ENCODE measurements at regions not wholly inside any gene's neighbourhood (a gene's known extent, or its start where the extent isn't known, plus 50 kb on each side); places are given as distances from the start of the nearest gene placed in this dataset.

GRCh38 chr11:80390505-80390904 lies 949.7 kb upstream of the TENM4 start:
- no peak for ATAC-seq (ENCODE audit: low read depth)
- H3K4me2 ChIP-seq (ENCODE audit: low read depth, low read length), result no peak overlapping the region
- H3K18ac ChIP-seq (ENCODE audit: low read depth, low read length), result no peak overlapping the region
- no peak overlapping the region for H4K8ac ChIP-seq (ENCODE audit: low read depth in 2 of 2, low read length in 2 of 2)
- no peak overlapping the region for H3K27ac ChIP-seq (ENCODE audit: insufficient read depth, low read length)
- no CpG with 5 or more reads among the region's 2 CpGs for WGBS, 2 experiments (ENCODE audit: extremely low coverage in 2 of 2, insufficient read length in 1 of 2)
- no peaks in the 10 kb centered on the region for H3K36me3 ChIP-seq (ENCODE audit: control insufficient read depth, insufficient read depth, low read length)
- H3K56ac ChIP-seq (ENCODE audit: extremely low read depth, insufficient read depth, low read length), result no peak overlapping the region
- no peak for DNase-seq
- H3K14ac ChIP-seq (replicated peaks; ENCODE audit: low read depth, low read length), result no peak overlapping the region
- no peaks in the 10 kb centered on the region for H3K27me3 ChIP-seq (ENCODE audit: control insufficient read depth, insufficient read depth, low read length)
- no peaks in the 10 kb centered on the region for H3K9me3 ChIP-seq (ENCODE audit: control insufficient read depth, insufficient read depth, low read length)
- no peak overlapping the region for H2BK15ac ChIP-seq (ENCODE audit: low read depth, low read length)
- no peak overlapping the region for H3K4me3 ChIP-seq (ENCODE audit: insufficient read depth, low read depth, low read length)
- intact Hi-C loops (cut with micrococcal nuclease) (no loop called here), dilution Hi-C loops (cut with HindIII; ENCODE audit: low sequenced_read_pairs, unreplicated experiment) (no loop called here), in situ Hi-C loops (cut with MboI; ENCODE audit: low sequenced_read_pairs) (no loop called here)
- no peaks in the 10 kb centered on the region for H3K4me1 ChIP-seq (ENCODE audit: control insufficient read depth, insufficient read depth, low read length)
- H2BK5ac ChIP-seq (ENCODE audit: low read depth, low read length, poor library complexity, severe bottlenecking), result no peak overlapping the region
- no peak for TF ChIP-seq POLR2A (IDR thresholded peaks at IDR 0.05; ENCODE audit: low read depth, low read length)
- TF ChIP-seq RAD21 (IDR thresholded peaks at IDR 0.05; ENCODE audit: low read length), result no peak
- no peak for TF ChIP-seq USF2 (IDR thresholded peaks at IDR 0.05; ENCODE audit: low read depth, low read length)
- TF ChIP-seq SMC3 (IDR thresholded peaks at IDR 0.05; ENCODE audit: low read depth, low read length), result no peak
- TF ChIP-seq BHLHE40 (IDR thresholded peaks at IDR 0.05; ENCODE audit: low read depth, low read length), result no peak
- no peak for TF ChIP-seq MAZ (IDR thresholded peaks at IDR 0.05; ENCODE audit: borderline replicate concordance, low read depth, low read length)
- TF ChIP-seq RFX5 (IDR thresholded peaks at IDR 0.05; ENCODE audit: low read depth, low read length), result no peak
- no peak for TF ChIP-seq CEBPB (IDR thresholded peaks at IDR 0.05; ENCODE audit: low read depth, low read length)
- no peak for TF ChIP-seq MAFK (IDR thresholded peaks at IDR 0.05; ENCODE audit: low read depth, low read length)
- TF ChIP-seq RCOR1 (IDR thresholded peaks at IDR 0.05; ENCODE audit: insufficient replicate concordance, low read length), result no peak
- TF ChIP-seq, protein P1, sequence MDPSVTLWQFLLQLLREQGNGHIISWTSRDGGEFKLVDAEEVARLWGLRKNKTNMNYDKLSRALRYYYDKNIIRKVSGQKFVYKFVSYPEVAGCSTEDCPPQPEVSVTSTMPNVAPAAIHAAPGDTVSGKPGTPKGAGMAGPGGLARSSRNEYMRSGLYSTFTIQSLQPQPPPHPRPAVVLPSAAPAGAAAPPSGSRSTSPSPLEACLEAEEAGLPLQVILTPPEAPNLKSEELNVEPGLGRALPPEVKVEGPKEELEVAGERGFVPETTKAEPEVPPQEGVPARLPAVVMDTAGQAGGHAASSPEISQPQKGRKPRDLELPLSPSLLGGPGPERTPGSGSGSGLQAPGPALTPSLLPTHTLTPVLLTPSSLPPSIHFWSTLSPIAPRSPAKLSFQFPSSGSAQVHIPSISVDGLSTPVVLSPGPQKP (IDR thresholded peaks at IDR 0.05; ENCODE audit: borderline replicate concordance, low read depth, low read length), result no peak
- no peak overlapping the region for H3K9ac ChIP-seq (ENCODE audit: low read depth, low read length)
- H2BK20ac ChIP-seq (ENCODE audit: low read depth, low read length), result no peak overlapping the region
- no peaks in the 10 kb centered on the region for H4K20me1 ChIP-seq (ENCODE audit: insufficient read depth, low read length)
- H2BK120ac ChIP-seq (ENCODE audit: low read depth, low read length), result no peak overlapping the region
- no peak overlapping the region for H3K4ac ChIP-seq (ENCODE audit: low read depth, low read length)
- H3K23ac ChIP-seq (ENCODE audit: low read depth, low read length), result no peak overlapping the region
- BruUV-seq (replicated peaks), result no TSS peak
- H2AK9ac ChIP-seq (replicated peaks; ENCODE audit: low read depth, low read length, poor library complexity), result no peak overlapping the region
- H3K9me1 ChIP-seq (ENCODE audit: insufficient read depth, low read length), result no peaks in the 10 kb centered on the region
- POLR2A ChIA-PET (ENCODE audit: unreplicated experiment), result interaction anchor here (0.6 kb wide), 1 partner anchor 731 kb away, joined by 4 read pairs; no protein-coding TSS in a partner anchor
- no peak overlapping the region for H4K5ac ChIP-seq (ENCODE audit: low read depth, low read length)
- CTCF ChIA-PET, result no interaction called here
- H2AK5ac ChIP-seq (ENCODE audit: low read depth, low read length), result no peak overlapping the region
- H2AFZ ChIP-seq (replicated peaks; ENCODE audit: low read length, poor library complexity), result no peak overlapping the region
- H4K91ac ChIP-seq (ENCODE audit: insufficient read depth, low read depth, low read length), result no peak overlapping the region
- no peaks in the 10 kb centered on the region for H3K79me1 ChIP-seq (ENCODE audit: low read depth in 1 of 2, low read length in 2 of 2)
